ENCODE measurements at regions not wholly inside any gene's neighbourhood (a gene's known extent, or its start where the extent isn't known, plus 50 kb on each side); places are given as distances from the start of the nearest gene placed in this dataset.

DNA sequence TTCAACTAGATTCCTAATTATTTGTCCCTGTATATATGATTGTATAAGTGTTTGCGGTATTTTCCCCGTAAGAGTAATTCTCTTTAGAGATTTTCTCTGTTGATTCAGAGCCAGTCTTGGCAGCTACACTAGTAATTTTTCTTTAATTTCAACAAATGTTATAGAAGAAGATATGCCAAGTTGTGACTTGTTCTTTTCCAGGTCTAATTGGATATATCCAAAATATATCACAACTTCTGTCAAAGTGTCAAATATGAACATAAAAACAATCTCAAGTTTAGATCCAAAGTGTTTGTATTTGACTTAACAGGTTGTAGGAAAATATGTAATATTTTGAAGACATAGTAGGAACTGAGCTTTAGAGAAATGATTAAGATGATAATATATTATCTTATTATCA is 733.9 kb upstream of the SLITRK5 start:
- Histone ChIP-seq H3K27ac (ENCODE audit: insufficient read length, low read depth, low read length) (no peak overlapping the region), H3K23ac (ENCODE audit: insufficient read length, low read depth, low read length) (no peak overlapping the region), H2BK20ac (ENCODE audit: low read depth, low read length, poor library complexity, severe bottlenecking) (no peak overlapping the region), H4K91ac (ENCODE audit: insufficient read length, low read depth, low read length) (no peak overlapping the region), H3T11ph (ENCODE audit: low read length) (no peak overlapping the region), H3K79me1 (ENCODE audit: insufficient read depth, low read depth, low read length, poor library complexity, severe bottlenecking) (no peaks in the 10 kb centered on the region), H2AK5ac (ENCODE audit: insufficient read length, low read length) (no peak overlapping the region), H3K4me2 (ENCODE audit: insufficient read depth, insufficient read length, low read length) (no peak overlapping the region), H3K14ac (ENCODE audit: insufficient read depth, low read length) (no peak overlapping the region), H3K56ac (ENCODE audit: insufficient read length, low read depth, low read length) (no peak overlapping the region), H2BK5ac (ENCODE audit: insufficient read length, low read length) (no peak overlapping the region), H3K27me3 (ENCODE audit: insufficient read depth, low read length) (no peaks in the 10 kb centered on the region), H4K20me1 (ENCODE audit: control insufficient read depth, insufficient read depth, insufficient read length) (no peaks in the 10 kb centered on the region), H4K5ac (ENCODE audit: insufficient read length, low read depth, low read length) (no peak overlapping the region), H3K23me2 (ENCODE audit: insufficient read length, low read depth, low read length, poor library complexity, severe bottlenecking) (no peaks in the 10 kb centered on the region), H3K9ac (ENCODE audit: extremely low read depth, insufficient read length, low read length) (no peak overlapping the region), H4K8ac (replicated peaks; ENCODE audit: insufficient read length, low read depth, low read length) (no peak overlapping the region), H3K18ac (ENCODE audit: insufficient read length, low read depth, low read length) (no peak overlapping the region), H2BK120ac (ENCODE audit: low read depth, low read length, poor library complexity, severe bottlenecking) (no peak overlapping the region), H2AFZ (ENCODE audit: low read length) (no peak overlapping the region), H3K4ac (ENCODE audit: low read depth, low read length) (no peak overlapping the region), H2BK15ac (ENCODE audit: low read depth, low read length) (no peak overlapping the region), H3K79me2 (ENCODE audit: insufficient read depth, low read length) (no peaks in the 10 kb centered on the region), H3K4me1 (ENCODE audit: insufficient read depth, low read length) (peaks cover 2% of the 10 kb centered on the region; the same call in 1 of the 2 replicates), H3K9me3 (ENCODE audit: control insufficient read depth, low read depth, low read length) (no peaks in the 10 kb centered on the region), H2BK12ac (ENCODE audit: insufficient read length, low read depth, low read length) (no peak overlapping the region)
- TF ChIP-seq, protein P1, sequence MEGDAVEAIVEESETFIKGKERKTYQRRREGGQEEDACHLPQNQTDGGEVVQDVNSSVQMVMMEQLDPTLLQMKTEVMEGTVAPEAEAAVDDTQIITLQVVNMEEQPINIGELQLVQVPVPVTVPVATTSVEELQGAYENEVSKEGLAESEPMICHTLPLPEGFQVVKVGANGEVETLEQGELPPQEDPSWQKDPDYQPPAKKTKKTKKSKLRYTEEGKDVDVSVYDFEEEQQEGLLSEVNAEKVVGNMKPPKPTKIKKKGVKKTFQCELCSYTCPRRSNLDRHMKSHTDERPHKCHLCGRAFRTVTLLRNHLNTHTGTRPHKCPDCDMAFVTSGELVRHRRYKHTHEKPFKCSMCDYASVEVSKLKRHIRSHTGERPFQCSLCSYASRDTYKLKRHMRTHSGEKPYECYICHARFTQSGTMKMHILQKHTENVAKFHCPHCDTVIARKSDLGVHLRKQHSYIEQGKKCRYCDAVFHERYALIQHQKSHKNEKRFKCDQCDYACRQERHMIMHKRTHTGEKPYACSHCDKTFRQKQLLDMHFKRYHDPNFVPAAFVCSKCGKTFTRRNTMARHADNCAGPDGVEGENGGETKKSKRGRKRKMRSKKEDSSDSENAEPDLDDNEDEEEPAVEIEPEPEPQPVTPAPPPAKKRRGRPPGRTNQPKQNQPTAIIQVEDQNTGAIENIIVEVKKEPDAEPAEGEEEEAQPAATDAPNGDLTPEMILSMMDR (conservative IDR thresholded peaks at IDR 0.05) = no peak
- Mint-ChIP-seq H3K27ac (no peak overlapping the region), H3K4me3 (no peak overlapping the region), H3K9me3 (0 out of 5 replicates have a peak, but pooled peaks cover 0 to 7% of the 10 kb centered on the region in 2 experiments), H3K4me1 (peaks cover 13 to 18% of the 10 kb centered on the region in 2 experiments), H3K36me3 (ENCODE audit: insufficient read depth in 1 of 3, low read depth in 3 of 3) (peaks cover 0 to 7% (median 3%) of the 10 kb centered on the region in 3 experiments; a peak in 4 of 7 replicates), H3K27me3 (ENCODE audit: low read depth) (no peaks in the 10 kb centered on the region)
- DNase-seq = no peak
- no CpG with 5 or more reads among the region's 2 CpGs for WGBS (ENCODE audit: extremely low coverage, insufficient read length, low lambda C conversion rate)

Measured in H9 (cell line).